ENCODE measurements at regions not wholly inside any gene's neighbourhood (a gene's known extent, or its start where the extent isn't known, plus 50 kb on each side); places are given as distances from the start of the nearest gene placed in this dataset.
"Not testable (repeated sequence)": the region's sequence is repeated elsewhere in the genome, so short reads cannot be mapped to it uniquely, and the experiment has no call there.

DNA sequence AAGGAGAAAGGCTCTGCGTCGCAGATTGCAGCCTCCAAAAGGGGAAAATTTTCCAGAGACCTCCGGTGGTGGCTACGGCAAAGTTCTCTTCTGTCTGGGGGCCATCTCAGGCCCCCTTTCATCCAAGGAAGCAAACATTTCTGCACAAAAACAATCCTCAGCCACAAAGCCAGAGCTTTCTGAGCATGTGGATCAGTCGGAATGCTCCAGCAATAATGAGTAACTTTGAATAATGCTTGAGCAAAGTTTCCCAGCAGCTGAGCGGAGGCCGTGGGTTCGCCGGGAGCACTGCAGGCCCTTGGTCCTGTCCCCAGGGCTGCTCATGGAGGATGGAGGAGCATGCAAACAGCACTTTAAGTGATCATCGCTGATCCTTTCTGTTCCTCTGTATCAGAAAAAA lies 60.2 kb upstream of the UNC5A start:
- Histone ChIP-seq H3K4me1 (ENCODE audit: insufficient read depth) (no peaks in the 10 kb centered on the region), H3K4me3 (no peak overlapping the region), H3K9me3 (ENCODE audit: low read depth) (no peaks in the 10 kb centered on the region), H3K9me2 (replicated peaks; ENCODE audit: insufficient read depth) (no peaks in the 10 kb centered on the region), H2AFZ (no peak overlapping the region), H3K36me3 (replicated peaks; ENCODE audit: insufficient read depth, low read depth) (no peaks in the 10 kb centered on the region), H3K79me2 (no peaks in the 10 kb centered on the region), H3K27ac (no peak overlapping the region), H3K27me3 (peaks cover 35% of the 10 kb centered on the region), H3K4me2 (no peak overlapping the region), H4K20me1 (ENCODE audit: insufficient read depth, poor library complexity, severe bottlenecking) (no peaks in the 10 kb centered on the region)
- 77% methylated on average over 10 of the region's 10 CpGs for WGBS (ENCODE audit: low lambda C conversion rate, missing lambda C conversion rate)
- DNase-seq (ENCODE audit: low spot score): no peak
- TF ChIP-seq, protein P1, sequence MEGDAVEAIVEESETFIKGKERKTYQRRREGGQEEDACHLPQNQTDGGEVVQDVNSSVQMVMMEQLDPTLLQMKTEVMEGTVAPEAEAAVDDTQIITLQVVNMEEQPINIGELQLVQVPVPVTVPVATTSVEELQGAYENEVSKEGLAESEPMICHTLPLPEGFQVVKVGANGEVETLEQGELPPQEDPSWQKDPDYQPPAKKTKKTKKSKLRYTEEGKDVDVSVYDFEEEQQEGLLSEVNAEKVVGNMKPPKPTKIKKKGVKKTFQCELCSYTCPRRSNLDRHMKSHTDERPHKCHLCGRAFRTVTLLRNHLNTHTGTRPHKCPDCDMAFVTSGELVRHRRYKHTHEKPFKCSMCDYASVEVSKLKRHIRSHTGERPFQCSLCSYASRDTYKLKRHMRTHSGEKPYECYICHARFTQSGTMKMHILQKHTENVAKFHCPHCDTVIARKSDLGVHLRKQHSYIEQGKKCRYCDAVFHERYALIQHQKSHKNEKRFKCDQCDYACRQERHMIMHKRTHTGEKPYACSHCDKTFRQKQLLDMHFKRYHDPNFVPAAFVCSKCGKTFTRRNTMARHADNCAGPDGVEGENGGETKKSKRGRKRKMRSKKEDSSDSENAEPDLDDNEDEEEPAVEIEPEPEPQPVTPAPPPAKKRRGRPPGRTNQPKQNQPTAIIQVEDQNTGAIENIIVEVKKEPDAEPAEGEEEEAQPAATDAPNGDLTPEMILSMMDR (IDR thresholded peaks at IDR 0.05; ENCODE audit: poor library complexity): no peak
- no peak for TF ChIP-seq EZH2 (IDR thresholded peaks at IDR 0.05; ENCODE audit: borderline replicate concordance)
- no peak for TF ChIP-seq EZH2phosphoT487 (IDR thresholded peaks at IDR 0.05; ENCODE audit: low read depth, severe bottlenecking, unreplicated experiment)

GRCh38 chr5:176754376-176754973 lies 55.9 kb upstream of the UNC5A start:
- H3K27me3 ChIP-seq: peaks cover 23% of the 10 kb centered on the region
- no peak for DNase-seq (ENCODE audit: low spot score)
- H3K79me2 ChIP-seq: no peaks in the 10 kb centered on the region
- no peaks in the 10 kb centered on the region for H4K20me1 ChIP-seq (ENCODE audit: insufficient read depth, poor library complexity, severe bottlenecking)
- no peak overlapping the region for H3K4me2 ChIP-seq
- no peaks in the 10 kb centered on the region for H3K9me2 ChIP-seq (replicated peaks; ENCODE audit: insufficient read depth)
- H2AFZ ChIP-seq: no peak overlapping the region
- H3K36me3 ChIP-seq (replicated peaks; ENCODE audit: insufficient read depth, low read depth): no peaks in the 10 kb centered on the region
- TF ChIP-seq EZH2phosphoT487 (IDR thresholded peaks at IDR 0.05; ENCODE audit: low read depth, severe bottlenecking, unreplicated experiment) (no peak), EZH2 (IDR thresholded peaks at IDR 0.05; ENCODE audit: borderline replicate concordance) (no peak)
- TF ChIP-seq, protein P1 (IDR thresholded peaks at IDR 0.05; ENCODE audit: poor library complexity): no peak
- no peaks in the 10 kb centered on the region for H3K4me1 ChIP-seq (ENCODE audit: insufficient read depth)
- H3K9me3 ChIP-seq (ENCODE audit: low read depth): no peaks in the 10 kb centered on the region
- WGBS (ENCODE audit: low lambda C conversion rate, missing lambda C conversion rate): 95% methylated on average over 2 of the region's 2 CpGs
- no peak overlapping the region for H3K27ac ChIP-seq
- H3K4me3 ChIP-seq: no peak overlapping the region

DNA sequence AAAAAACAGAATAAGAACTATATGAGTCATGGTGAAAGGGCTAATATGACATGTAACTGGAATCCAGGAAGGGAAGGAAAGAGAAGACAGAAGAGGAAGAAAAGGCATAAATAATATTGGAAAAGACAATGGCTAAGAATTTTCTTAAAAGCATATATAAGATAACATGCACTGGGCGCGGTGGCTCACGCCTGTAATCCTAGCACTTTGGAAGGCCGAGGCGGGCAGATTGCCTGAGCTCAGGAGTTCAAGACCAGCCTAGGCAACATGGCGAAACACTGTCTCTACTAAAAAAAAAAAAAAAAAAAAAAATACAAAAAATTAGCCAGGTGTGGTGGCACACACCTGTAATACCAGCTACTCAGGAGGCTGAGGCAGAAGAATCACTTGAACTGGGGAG lies 54.8 kb upstream of the UNC5A start:
- not testable (repeated sequence) for H3K79me2 ChIP-seq; H3K27ac ChIP-seq; H3K9me3 ChIP-seq (ENCODE audit: low read depth); H4K20me1 ChIP-seq (ENCODE audit: insufficient read depth, poor library complexity, severe bottlenecking); H3K4me2 ChIP-seq; H2AFZ ChIP-seq; H3K36me3 ChIP-seq (replicated peaks; ENCODE audit: insufficient read depth, low read depth); DNase-seq (ENCODE audit: low spot score); H3K4me3 ChIP-seq; H3K9me2 ChIP-seq (replicated peaks; ENCODE audit: insufficient read depth); H3K4me1 ChIP-seq (ENCODE audit: insufficient read depth)
- peaks cover 12% of the 10 kb centered on the region for H3K27me3 ChIP-seq
- WGBS (ENCODE audit: low lambda C conversion rate, missing lambda C conversion rate): 93% methylated on average over 6 of the region's 6 CpGs

GRCh38 chr5:176757569-176757968 lies 52.8 kb upstream of the UNC5A start:
- H3K9me2 ChIP-seq (replicated peaks; ENCODE audit: insufficient read depth); H3K4me1 ChIP-seq (ENCODE audit: insufficient read depth); H3K9me3 ChIP-seq (ENCODE audit: low read depth); H2AFZ ChIP-seq; H3K27me3 ChIP-seq; H3K79me2 ChIP-seq; DNase-seq (ENCODE audit: low spot score); H3K4me3 ChIP-seq; H3K4me2 ChIP-seq; H4K20me1 ChIP-seq (ENCODE audit: insufficient read depth, poor library complexity, severe bottlenecking); H3K27ac ChIP-seq; H3K36me3 ChIP-seq (replicated peaks; ENCODE audit: insufficient read depth, low read depth): not testable (repeated sequence)
